IPS-15b (cell line): ENCODE measurements at regions not wholly inside any gene's neighbourhood (a gene's known extent, or its start where the extent isn't known, plus 50 kb on each side); places are given as distances from the start of the nearest gene placed in this dataset.

Experiments used
- H3K27me3 ChIP-seq: one replicate; pipeline ENCODE4 v1.6.1; 2013; ENCODE audit warnings: low read length; ENCODE audit not compliant: control insufficient read depth, insufficient read depth
- H3K36me3 ChIP-seq: one replicate; pipeline ENCODE4 v1.6.1; 2013; ENCODE audit warnings: low read length; ENCODE audit not compliant: control insufficient read depth, insufficient read depth
- H3K4me1 ChIP-seq: one replicate; pipeline ENCODE4 v1.6.1; 2013; ENCODE audit warnings: mild to moderate bottlenecking, low read length; ENCODE audit not compliant: control insufficient read depth, insufficient read depth
- H3K4me3 ChIP-seq: one replicate; pipeline ENCODE4 v1.5.1; 2013; ENCODE audit warnings: low read depth, low read length
- H3K9ac ChIP-seq: one replicate; pipeline ENCODE4 v1.6.1; 2013; ENCODE audit warnings: low read depth, mild to moderate bottlenecking, low read length
- H3K9me3 ChIP-seq: one replicate; pipeline ENCODE4 v1.6.1; 2013; ENCODE audit warnings: mild to moderate bottlenecking, low read length; ENCODE audit not compliant: control insufficient read depth, insufficient read depth

GRCh38 chr10:53580465-53580864, 807.9 kb upstream of the MBL2 start:
- H3K4me1 ChIP-seq: no peaks in the 10 kb centered on the region
- H3K4me3 ChIP-seq: no peak overlapping the region
- H3K36me3 ChIP-seq: no peaks in the 10 kb centered on the region
- H3K27me3 ChIP-seq: no peaks in the 10 kb centered on the region
- no peak overlapping the region for H3K9ac ChIP-seq
- no peaks in the 10 kb centered on the region for H3K9me3 ChIP-seq

- Histone ChIP-seq H3K4me3 (no peak overlapping the region), H3K4me1 (no peaks in the 10 kb centered on the region), H3K36me3 (no peaks in the 10 kb centered on the region), H3K9me3 (no peaks in the 10 kb centered on the region), H3K9ac (no peak overlapping the region), H3K27me3 (no peaks in the 10 kb centered on the region)
Measured at GRCh38 chr10:53579773-53580172, 807.2 kb upstream of the MBL2 start.

- no peaks in the 10 kb centered on the region for H3K9me3 ChIP-seq
- H3K4me3 ChIP-seq: no peak overlapping the region
- peaks cover 5% of the 10 kb centered on the region for H3K4me1 ChIP-seq
- H3K36me3 ChIP-seq: no peaks in the 10 kb centered on the region
- H3K27me3 ChIP-seq: no peaks in the 10 kb centered on the region
- H3K9ac ChIP-seq: no peak overlapping the region
Measured at GRCh38 chr10:53574024-53574423, 801.4 kb upstream of the MBL2 start.

- Histone ChIP-seq H3K4me3 (no peak overlapping the region), H3K9ac (no peak overlapping the region), H3K36me3 (no peaks in the 10 kb centered on the region), H3K9me3 (no peaks in the 10 kb centered on the region), H3K27me3 (no peaks in the 10 kb centered on the region), H3K4me1 (peaks cover 5% of the 10 kb centered on the region)
Measured at GRCh38 chr10:53573498-53573897, 800.9 kb upstream of the MBL2 start.

GRCh38 chr10:53572799-53573198, 800.2 kb upstream of the MBL2 start:
- no peak overlapping the region for H3K4me3 ChIP-seq
- H3K9me3 ChIP-seq: no peaks in the 10 kb centered on the region
- no peaks in the 10 kb centered on the region for H3K36me3 ChIP-seq
- H3K4me1 ChIP-seq: peaks cover 5% of the 10 kb centered on the region
- H3K9ac ChIP-seq: no peak overlapping the region
- no peaks in the 10 kb centered on the region for H3K27me3 ChIP-seq

- Histone ChIP-seq H3K9ac (no peak overlapping the region), H3K9me3 (peaks cover 7% of the 10 kb centered on the region)
Measured at GRCh38 chr10:53570221-53570620, 797.6 kb upstream of the MBL2 start.

GRCh38 chr10:53569455-53569854, 796.9 kb upstream of the MBL2 start:
- Histone ChIP-seq H3K27me3 (no peaks in the 10 kb centered on the region), H3K9me3 (peaks cover 7% of the 10 kb centered on the region), H3K9ac (no peak overlapping the region), H3K36me3 (no peaks in the 10 kb centered on the region), H3K4me3 (no peak overlapping the region), H3K4me1 (peaks cover 5% of the 10 kb centered on the region)

More at GRCh38 chr10:53570221-53570620, 797.6 kb upstream of the MBL2 start:
- Histone ChIP-seq H3K36me3 (no peaks in the 10 kb centered on the region), H3K4me3 (no peak overlapping the region), H3K27me3 (no peaks in the 10 kb centered on the region), H3K4me1 (peaks cover 5% of the 10 kb centered on the region)

- H3K4me1 ChIP-seq: no peaks in the 10 kb centered on the region
- no peaks in the 10 kb centered on the region for H3K36me3 ChIP-seq
- H3K27me3 ChIP-seq: no peaks in the 10 kb centered on the region
- H3K9ac ChIP-seq: no peak overlapping the region
- no peak overlapping the region for H3K4me3 ChIP-seq
- H3K9me3 ChIP-seq: no peaks in the 10 kb centered on the region
Measured at GRCh38 chr10:53548664-53549063, 776.1 kb upstream of the MBL2 start.

- no peaks in the 10 kb centered on the region for H3K27me3 ChIP-seq
- H3K4me3 ChIP-seq: no peak overlapping the region
- H3K36me3 ChIP-seq: no peaks in the 10 kb centered on the region
- H3K4me1 ChIP-seq: no peaks in the 10 kb centered on the region
- H3K9ac ChIP-seq: no peak overlapping the region
- H3K9me3 ChIP-seq: no peaks in the 10 kb centered on the region
Measured at GRCh38 chr10:53547364-53547763, 774.8 kb upstream of the MBL2 start.

- no peak overlapping the region for H3K4me3 ChIP-seq
- H3K36me3 ChIP-seq: no peaks in the 10 kb centered on the region
- no peaks in the 10 kb centered on the region for H3K9me3 ChIP-seq
- H3K4me1 ChIP-seq: no peaks in the 10 kb centered on the region
- H3K9ac ChIP-seq: no peak overlapping the region
- no peaks in the 10 kb centered on the region for H3K27me3 ChIP-seq
Measured at GRCh38 chr10:53543410-53543809, 770.8 kb upstream of the MBL2 start.

- H3K4me3 ChIP-seq: no peak overlapping the region
- no peak overlapping the region for H3K9ac ChIP-seq
- H3K36me3 ChIP-seq: no peaks in the 10 kb centered on the region
- no peaks in the 10 kb centered on the region for H3K9me3 ChIP-seq
- H3K27me3 ChIP-seq: no peaks in the 10 kb centered on the region
- no peaks in the 10 kb centered on the region for H3K4me1 ChIP-seq
Measured at GRCh38 chr10:53537508-53537907, 764.9 kb upstream of the MBL2 start.

- Histone ChIP-seq H3K9me3 (no peaks in the 10 kb centered on the region), H3K36me3 (no peaks in the 10 kb centered on the region), H3K4me1 (no peaks in the 10 kb centered on the region), H3K9ac (no peak overlapping the region), H3K27me3 (no peaks in the 10 kb centered on the region), H3K4me3 (no peak overlapping the region)
Measured at GRCh38 chr10:53536322-53536721, 763.7 kb upstream of the MBL2 start.

- Histone ChIP-seq H3K9me3 (no peaks in the 10 kb centered on the region), H3K4me1 (no peaks in the 10 kb centered on the region), H3K9ac (no peak overlapping the region), H3K4me3 (no peak overlapping the region), H3K36me3 (no peaks in the 10 kb centered on the region), H3K27me3 (no peaks in the 10 kb centered on the region)
Measured at GRCh38 chr10:53534428-53534827, 761.8 kb upstream of the MBL2 start.
